ENCODE measurements at regions not wholly inside any gene's neighbourhood (a gene's known extent, or its start where the extent isn't known, plus 50 kb on each side); places are given as distances from the start of the nearest gene placed in this dataset.
"Not testable (repeated sequence)": the region's sequence is repeated elsewhere in the genome, so short reads cannot be mapped to it uniquely, and the experiment has no call there.

DNA sequence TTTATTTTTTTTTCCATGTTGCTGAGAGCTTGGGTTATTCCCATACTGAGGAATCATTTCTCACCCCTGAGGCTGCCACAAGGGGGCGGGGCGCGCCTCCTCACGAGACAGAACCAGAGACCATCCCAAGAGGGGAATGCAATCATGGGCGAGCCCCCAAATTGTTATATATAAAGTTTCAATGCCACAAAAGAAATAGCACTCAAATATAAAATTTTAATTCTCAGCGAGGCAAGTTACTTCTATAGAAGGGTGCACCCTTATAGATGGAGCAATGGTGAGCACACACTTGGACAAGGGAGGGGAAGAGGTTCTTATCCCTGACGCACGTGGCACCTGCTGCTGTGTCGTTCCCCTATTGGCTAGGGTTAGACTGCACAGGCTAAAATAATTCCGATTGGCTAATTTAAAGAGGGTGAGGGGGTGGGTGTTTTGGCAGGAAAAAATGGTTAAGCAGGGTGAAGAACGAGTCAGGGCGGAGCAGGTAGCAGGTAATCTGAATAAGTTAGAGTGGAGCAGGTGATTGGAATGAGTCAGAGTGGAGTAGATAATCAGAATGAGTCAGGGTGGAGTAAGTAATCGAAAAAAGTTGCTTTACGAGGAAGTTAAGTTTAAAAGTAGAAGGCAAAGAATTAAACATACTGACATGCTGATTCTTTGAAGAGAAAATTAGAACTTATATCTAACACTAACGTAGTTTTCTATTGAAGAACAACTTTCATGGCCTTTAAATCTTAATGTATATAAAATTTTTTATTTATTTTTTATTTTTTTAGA lies 177.5 kb downstream of the MTCL1 start:
- no peak for DNase-seq (ENCODE audit: low spot score)
- H3K27me3 ChIP-seq (replicated peaks; ENCODE audit: insufficient read depth): no peaks in the 10 kb centered on the region
- intact Hi-C loops (cut with DNase I): no loop called here
- H3K9me3 ChIP-seq: no peaks in the 10 kb centered on the region
- no peak overlapping the region for H3K27ac ChIP-seq
- no peaks in the 10 kb centered on the region for H3K36me3 ChIP-seq
- H3K4me1 ChIP-seq (replicated peaks): no peaks in the 10 kb centered on the region
- no peak overlapping the region for H3K4me3 ChIP-seq
- no peak for TF ChIP-seq POLR2A (IDR thresholded peaks at IDR 0.05)
- no peak for TF ChIP-seq CTCF (IDR thresholded peaks at IDR 0.05)
- TF ChIP-seq POLR2AphosphoS5 (IDR thresholded peaks at IDR 0.05): no peak
- 79% methylated on average over 15 of the region's 15 CpGs for WGBS

DNA sequence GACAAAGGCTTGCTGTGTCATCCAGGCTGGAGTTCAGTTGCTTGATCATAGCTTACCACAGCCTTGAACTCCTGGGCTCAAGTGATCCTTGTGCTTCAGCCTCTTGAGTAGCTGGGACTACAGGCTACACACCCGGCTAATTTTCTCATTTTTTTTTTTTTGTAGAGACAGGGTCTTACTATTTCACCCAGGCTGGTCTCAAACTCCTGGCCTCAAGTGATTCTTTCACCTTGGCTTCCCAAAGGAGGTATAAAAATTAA lies 178.0 kb downstream of the MTCL1 start:
- H3K4me1 ChIP-seq (replicated peaks): no peaks in the 10 kb centered on the region
- no peak overlapping the region for H3K4me3 ChIP-seq
- DNase-seq (ENCODE audit: low spot score): no peak
- TF ChIP-seq POLR2A (IDR thresholded peaks at IDR 0.05): no peak
- TF ChIP-seq POLR2AphosphoS5 (IDR thresholded peaks at IDR 0.05): no peak
- no peak for TF ChIP-seq CTCF (IDR thresholded peaks at IDR 0.05)
- intact Hi-C loops (cut with DNase I): no loop called here
- WGBS: 100% methylated on average over 1 of the region's 1 CpG
- H3K9me3 ChIP-seq: no peaks in the 10 kb centered on the region
- H3K27ac ChIP-seq: no peak overlapping the region
- H3K27me3 ChIP-seq (replicated peaks; ENCODE audit: insufficient read depth): no peaks in the 10 kb centered on the region
- no peaks in the 10 kb centered on the region for H3K36me3 ChIP-seq

DNA sequence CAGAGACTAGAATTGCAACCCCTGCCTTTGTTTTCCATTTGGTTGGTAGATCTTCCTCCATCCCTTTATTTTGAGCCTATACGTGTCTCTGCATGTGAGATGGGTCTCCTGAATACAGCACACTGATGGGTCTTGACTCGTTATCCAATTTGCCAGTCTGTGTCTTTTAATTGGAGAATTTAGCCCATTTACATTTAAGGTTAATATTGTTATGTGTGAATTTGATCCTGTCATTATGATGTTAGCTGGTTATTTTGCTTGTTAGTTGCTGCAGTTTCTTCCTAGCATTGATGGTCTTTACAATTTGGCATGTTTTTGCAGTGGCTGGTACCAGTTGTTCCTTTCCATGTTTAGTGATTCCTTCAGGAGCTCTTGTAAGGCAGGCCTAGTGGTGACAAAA lies 182.5 kb downstream of the MTCL1 start:
- 90% methylated on average over 2 of the region's 2 CpGs for WGBS
- H3K27me3 ChIP-seq (replicated peaks; ENCODE audit: insufficient read depth); H3K9me3 ChIP-seq; DNase-seq (ENCODE audit: low spot score); H3K4me1 ChIP-seq (replicated peaks); intact Hi-C loops (cut with DNase I); H3K4me3 ChIP-seq; H3K27ac ChIP-seq; H3K36me3 ChIP-seq: not testable (repeated sequence)

DNA sequence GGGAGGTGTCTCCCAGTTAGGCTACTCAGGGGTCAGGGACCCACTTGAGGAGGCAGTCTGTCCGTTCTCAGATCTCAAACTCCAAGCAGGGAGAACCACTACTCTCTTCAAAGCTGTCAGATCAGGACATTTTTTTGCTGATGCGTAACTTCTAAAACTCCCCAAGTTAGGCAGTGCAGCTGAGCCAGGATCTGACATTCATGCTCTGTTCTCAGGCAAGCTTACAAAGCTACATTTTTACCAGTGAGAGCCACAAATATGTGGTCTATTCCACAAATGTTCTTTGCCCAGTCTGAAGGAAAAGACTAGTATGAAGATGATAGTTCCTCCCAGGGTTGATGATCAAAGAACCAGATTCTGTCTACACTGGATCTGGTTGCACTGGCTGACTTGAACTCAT lies 184.1 kb downstream of the MTCL1 start:
- Histone ChIP-seq H3K27ac (no peak overlapping the region), H3K27me3 (replicated peaks; ENCODE audit: insufficient read depth) (no peaks in the 10 kb centered on the region), H3K4me1 (replicated peaks) (no peaks in the 10 kb centered on the region), H3K9me3 (no peaks in the 10 kb centered on the region), H3K4me3 (no peak overlapping the region), H3K36me3 (no peaks in the 10 kb centered on the region)
- 83% methylated on average over 2 of the region's 2 CpGs for WGBS
- no peak for TF ChIP-seq CTCF (IDR thresholded peaks at IDR 0.05)
- intact Hi-C loops (cut with DNase I): no loop called here
- DNase-seq (ENCODE audit: low spot score): no peak

DNA sequence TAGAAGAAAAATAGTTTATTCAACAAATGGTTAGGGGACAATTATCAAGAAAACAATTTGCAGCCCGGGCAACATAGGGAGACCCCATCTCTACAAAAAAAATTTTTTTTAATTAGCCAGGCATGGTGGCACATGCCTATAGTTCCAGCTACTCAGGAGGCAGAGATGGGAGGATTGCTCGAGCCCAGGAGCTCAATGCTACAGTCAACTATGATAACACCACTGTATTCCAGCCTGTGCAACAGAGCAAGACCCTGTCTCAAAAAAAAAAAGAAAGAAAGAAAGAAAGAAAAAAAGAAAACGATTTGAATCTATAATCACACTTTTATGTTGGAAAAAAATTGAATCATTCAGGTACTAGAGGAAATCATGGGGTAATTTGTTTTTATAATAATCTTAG lies 185.1 kb downstream of the MTCL1 start:
- H3K4me3 ChIP-seq; H3K4me1 ChIP-seq (replicated peaks); H3K9me3 ChIP-seq; DNase-seq (ENCODE audit: low spot score); H3K27me3 ChIP-seq (replicated peaks; ENCODE audit: insufficient read depth); H3K36me3 ChIP-seq; H3K27ac ChIP-seq; intact Hi-C loops (cut with DNase I): not testable (repeated sequence)
- WGBS: 58% methylated on average over 3 of the region's 3 CpGs

DNA sequence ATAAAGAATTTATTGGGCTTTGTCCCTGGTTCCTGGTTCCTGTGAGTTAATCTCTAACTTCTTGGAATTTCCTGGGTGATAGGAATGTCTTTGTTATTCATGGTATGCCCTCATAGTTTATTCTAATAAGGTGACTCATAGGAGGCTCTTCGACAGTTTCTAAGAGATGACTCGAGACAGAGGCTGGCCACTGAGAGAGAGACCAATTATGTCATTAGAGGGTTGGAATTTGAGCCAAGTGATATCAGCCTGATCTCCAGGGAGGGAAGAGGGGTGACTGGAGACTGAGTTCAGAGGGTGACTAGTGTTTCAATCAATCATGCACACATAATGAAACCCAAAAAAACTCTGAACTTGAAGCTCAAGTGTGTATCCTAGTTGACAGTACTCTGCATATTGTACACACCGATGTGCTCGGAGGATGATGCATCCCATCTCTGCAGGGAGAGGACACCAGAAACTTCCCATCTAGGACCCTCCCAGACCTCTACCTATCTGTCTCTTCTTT lies 185.7 kb downstream of the MTCL1 start:
- DNase-seq (ENCODE audit: low spot score): no peak
- intact Hi-C loops (cut with DNase I): no loop called here

More for the DNA sequence above, 185.7 kb downstream of the MTCL1 start:
- Histone ChIP-seq H3K27me3 (replicated peaks; ENCODE audit: insufficient read depth) (no peaks in the 10 kb centered on the region), H3K27ac (no peak overlapping the region), H3K4me1 (replicated peaks) (no peaks in the 10 kb centered on the region), H3K36me3 (no peaks in the 10 kb centered on the region), H3K9me3 (no peaks in the 10 kb centered on the region), H3K4me3 (no peak overlapping the region)
- no peak for TF ChIP-seq POLR2A (IDR thresholded peaks at IDR 0.05)
- no peak for TF ChIP-seq POLR2AphosphoS5 (IDR thresholded peaks at IDR 0.05)
- no peak for TF ChIP-seq CTCF (IDR thresholded peaks at IDR 0.05)
- 39% methylated on average over 4 of the region's 4 CpGs for WGBS

Measured in prostate gland (tissue), 2 donors.